Middle frontal gyrus (tissue), 1 donor: ENCODE measurements at regions not wholly inside any gene's neighbourhood (a gene's known extent, or its start where the extent isn't known, plus 50 kb on each side); places are given as distances from the start of the nearest gene placed in this dataset.
"Not testable (repeated sequence)": the region's sequence is repeated elsewhere in the genome, so short reads cannot be mapped to it uniquely, and the experiment has no call there.

Experiments used
- DNase-seq: peaks from one replicate; pipeline ENCODE4 v3.0.0-alpha.2; 2015; ENCODE audit warnings: low spot score; ENCODE audit errors: extremely low spot score

DNA sequence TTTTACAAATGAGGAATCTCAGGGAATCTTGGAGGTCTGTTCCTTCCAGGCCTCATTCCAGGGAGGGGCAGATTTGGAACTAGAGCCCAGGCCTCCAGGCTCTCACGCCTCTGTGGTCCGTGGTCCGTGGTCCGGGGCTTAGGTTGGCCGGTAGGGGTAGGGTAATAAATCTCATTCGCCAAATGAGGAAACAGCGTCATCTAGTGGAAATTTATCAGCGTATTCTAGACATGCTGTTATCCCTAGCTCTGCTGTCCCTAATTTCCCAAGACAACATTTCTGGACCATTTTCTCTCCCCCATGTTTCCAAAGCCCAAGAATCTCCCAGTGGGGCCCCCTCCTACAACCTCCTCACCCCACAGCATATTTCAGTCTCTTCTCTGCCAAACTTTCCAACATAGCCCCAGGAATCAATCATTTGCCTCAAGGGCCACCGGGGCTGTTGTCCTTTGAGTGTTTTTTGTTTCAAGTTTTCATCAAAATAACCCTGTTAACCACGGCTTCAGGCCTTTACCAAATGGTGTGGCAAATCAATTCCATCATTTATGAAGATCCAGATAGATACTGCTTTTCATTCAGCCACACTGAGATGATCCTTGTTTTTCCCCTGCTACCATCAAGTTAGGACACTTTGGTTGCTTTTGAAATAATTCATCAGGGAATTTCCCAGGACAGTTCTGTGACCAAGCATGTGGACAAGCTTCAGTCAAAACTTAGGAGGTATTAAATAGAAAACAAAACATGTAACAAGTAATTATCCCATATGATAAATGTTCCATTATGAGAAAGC lies 126.8 kb downstream of the ALDH8A1 start:
- peak; percentile 77 for DNase-seq

DNA sequence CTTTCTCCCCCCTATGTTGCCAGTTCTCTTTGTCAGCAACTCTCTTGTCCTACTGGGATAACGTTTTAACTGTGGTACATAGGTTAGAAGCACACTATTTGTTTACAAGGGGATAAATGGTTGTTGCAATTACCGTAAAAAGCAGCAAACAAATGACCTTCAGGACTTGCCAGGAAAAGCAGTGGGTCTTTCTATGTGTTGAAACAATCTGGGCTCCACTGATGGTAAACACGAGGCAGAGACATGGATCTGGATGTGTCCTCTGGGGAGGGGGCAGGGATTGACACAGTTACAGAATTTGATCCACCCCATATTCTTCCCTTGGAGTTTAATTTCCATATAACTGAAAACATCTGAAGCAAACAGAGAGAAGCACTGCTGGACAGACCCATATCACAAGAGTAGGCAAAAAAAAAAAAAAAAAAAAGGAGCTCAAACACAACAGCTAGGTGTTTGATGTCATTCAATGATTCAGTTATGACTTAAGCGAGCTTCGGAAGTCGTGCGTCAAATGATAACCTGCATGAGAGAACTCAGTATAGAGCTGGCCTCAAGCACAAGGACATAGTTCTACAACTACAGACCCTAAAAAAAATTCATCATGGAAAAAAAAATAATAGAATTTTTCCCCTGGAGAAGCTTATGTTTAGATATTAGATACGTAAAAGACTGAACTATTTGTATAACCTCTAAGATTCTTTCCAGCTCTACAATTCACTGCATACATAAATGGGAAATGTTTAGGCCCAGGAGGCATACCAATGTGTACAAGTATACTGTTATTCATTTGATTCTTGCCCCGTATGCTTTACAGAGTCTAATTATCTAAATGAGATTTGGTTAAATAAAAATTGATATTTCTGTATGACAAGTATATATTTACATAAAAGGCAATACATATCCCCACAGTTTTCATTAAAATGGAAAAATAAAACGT lies 127.7 kb downstream of the ALDH8A1 start:
- DNase-seq, result no peak

DNA sequence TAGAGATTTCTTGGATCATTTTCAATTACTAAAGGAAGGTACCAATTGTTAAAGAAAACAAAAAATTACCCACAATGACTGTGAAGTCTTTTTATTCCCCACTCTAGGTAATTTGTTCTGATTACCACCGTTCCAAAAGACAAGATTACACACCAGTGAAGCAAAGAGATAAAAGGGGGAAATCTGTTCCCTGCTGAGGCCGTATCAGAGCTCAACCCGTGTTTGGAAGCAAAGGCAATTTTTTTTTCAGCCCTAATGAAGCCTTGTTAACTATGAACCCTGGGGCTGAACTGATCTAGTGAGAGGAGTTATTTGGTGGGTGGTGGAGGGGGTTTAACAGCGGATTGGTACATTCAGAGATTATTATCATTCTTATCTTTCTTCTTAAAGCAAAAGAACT lies 128.5 kb downstream of the ALDH8A1 start:
- no peak for DNase-seq

DNA sequence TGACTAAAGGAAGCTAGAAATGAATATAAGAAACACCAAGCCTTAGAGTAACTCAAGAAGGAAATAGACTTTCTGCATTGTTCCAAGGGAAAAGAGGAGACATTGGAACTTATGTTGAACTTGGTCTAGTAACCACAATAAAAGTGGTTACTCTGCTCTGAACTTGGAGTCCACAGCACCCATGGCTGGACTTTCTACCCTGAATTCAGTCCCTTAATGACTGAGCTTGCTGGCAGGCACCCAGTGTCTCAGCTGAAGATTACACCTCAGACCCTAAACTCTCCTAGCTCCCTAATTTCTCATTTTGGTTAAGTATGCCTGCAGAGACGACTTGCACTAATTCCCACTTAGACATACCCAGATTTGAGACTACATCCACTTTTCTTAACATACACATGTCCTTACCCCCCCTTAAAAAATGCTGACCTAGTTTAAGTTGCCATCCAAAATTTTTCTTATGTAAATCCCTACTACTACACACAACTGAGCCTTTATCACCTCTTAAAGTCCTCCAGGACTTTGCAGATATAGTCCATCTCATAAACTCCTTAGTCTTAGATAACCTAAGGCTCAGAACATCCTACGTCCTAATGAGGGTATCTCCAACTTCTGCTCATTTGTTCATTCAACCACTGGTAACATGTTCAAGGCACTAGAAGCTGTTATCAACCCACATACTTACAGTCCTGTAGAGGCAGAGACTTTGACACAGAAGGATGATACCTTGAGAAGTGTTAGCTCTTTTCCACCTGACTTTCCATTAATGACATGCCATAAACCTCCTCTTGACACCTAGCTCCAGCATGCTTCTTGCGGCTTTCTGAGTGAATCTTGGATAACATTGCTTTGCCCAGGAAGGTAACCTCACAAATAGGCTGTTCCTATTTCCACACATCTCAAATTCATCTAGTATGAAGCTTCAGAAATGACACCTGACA lies 129.8 kb downstream of the ALDH8A1 start:
- DNase-seq, result no peak

DNA sequence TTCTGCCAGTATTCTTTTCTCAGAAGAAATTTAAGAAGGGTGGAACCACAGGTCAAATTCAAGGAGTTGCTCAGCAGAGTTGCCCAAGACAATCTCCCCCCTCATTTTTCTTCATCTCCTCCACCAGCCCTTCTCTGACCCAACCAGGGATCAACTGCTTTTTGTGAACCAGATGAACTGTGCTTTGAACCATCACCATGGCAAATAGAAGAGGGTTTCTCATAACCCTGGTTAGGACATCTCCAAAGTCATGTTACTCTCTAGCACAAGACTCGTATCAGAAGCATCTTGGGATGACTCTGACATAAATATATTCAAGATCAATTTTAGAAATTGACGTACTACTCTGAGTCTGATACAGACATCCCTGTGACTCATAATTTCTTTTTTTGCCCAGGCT lies 130.7 kb downstream of the ALDH8A1 start:
- DNase-seq, result no peak

DNA sequence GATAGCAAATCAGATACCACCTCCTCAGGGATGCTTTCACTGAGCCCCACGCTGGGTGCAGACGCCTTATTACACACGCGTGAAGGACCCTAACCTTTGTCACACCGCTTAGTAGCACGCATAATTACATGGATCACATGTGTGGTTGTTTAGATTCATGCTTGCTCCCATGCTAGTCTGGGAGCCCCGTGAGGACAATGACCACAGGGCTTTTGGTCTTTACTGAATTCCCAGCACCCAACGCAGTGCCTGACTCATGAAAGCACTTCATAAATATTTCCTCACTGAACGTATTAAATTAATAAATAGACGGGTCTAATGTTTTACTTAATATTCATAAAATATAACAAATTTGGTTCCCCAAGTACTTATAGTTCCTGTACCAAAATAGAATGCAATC lies 132.5 kb downstream of the ALDH8A1 start:
- no peak for DNase-seq

DNA sequence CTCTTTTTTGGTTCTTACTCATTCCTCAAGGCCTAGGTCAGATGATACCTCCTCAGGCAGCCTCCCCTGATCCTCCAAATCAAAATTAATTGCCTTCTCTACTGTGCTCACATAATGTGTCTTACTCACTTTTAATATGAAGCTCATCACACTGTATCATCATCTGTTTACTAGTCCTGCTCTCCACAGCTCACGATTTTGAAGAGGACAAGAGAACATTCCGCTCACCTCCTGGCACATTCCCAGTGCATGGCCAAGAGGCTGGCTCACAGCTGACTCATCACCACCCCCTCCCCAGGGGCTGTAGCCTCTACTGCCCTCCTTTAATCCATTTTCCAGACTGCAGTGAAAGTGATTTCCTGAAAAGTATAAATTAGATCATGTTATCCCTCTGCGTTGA lies 133.1 kb downstream of the ALDH8A1 start:
- DNase-seq, result no peak

DNA sequence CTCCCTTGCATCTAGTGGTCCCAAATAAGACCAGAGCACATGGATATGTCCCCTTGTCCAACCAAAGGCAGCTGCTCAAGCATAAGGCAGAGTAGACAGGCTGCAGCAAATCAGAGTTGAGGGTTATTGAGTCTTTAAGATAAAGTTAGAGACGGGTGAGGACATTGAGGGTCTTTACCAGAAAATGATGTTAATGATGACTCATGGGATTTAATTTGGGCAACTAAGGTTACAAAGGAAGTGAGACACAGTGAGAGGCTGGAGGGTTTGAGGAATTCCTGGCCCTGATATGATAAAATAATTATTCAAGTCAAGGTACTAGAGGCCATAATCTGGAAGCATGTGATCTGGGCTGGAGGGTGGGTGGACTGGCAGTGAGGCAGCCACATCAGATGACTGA lies 133.6 kb downstream of the ALDH8A1 start:
- DNase-seq, result no peak

DNA sequence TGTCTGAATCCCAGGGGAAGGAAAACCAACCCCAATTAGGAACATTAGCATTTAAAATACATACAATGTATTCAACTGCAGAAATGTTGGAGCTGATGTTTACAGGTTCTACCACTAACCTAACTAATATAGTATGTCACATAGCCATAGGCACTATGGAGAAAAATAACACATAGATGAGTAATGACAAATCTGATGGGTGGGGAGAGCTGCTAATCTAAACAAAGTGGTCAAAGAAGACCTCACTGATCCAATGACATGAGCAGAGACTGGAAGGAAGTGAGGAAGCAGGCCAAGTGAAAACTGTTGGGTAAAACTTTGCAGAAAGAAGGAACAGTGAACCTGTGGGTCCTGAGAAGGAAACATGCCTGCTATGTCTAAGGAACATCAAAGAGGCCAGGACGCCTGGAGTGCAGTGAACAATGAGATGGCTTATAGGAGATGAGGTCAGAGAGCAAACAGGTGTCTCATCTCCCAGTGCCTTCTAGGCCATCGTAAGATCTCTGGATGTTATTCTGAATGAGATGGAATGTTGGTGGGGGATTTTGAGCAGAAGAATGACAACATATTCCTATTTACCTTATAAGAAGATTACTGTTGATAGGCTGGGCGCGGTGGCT lies 135.7 kb downstream of the ALDH8A1 start:
- DNase-seq, result no peak

DNA sequence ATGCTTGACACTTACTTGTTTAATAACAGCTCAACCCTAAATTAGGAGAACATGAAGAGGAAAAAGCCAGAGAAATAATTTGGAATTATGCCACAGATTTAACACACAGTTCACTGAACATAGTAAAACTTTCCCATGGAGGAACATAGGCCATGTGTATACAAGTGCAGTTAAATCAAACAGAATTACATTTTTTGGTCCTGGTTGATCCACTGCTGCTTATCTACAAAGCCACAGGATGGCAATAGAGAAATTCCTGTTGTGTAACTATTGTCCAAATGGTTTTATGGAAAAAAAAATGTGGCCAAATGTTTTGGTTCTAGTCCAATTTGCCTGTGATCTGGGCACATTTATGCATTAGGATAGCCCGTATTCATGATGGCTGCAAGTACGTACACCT lies 136.8 kb downstream of the ALDH8A1 start:
- no peak for DNase-seq

DNA sequence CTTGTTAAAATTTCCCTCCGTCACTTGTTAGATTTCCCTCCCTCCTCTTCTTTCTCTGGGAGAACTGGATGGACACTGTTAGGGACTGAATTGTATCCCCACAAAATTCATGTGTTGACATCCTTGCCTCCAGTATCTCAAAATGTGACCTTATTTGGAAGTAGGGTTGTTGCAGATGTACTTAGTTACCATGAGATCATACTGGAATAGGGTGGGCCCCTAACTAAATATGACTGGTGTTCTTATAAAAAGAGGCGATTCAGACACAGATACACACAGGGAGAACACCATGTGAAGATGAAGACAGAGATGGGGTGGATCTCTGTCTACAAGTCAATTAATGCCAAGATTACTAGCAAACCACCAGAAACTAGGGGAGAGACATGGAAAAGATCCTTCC lies 139.5 kb downstream of the ALDH8A1 start:
- DNase-seq, result no peak

DNA sequence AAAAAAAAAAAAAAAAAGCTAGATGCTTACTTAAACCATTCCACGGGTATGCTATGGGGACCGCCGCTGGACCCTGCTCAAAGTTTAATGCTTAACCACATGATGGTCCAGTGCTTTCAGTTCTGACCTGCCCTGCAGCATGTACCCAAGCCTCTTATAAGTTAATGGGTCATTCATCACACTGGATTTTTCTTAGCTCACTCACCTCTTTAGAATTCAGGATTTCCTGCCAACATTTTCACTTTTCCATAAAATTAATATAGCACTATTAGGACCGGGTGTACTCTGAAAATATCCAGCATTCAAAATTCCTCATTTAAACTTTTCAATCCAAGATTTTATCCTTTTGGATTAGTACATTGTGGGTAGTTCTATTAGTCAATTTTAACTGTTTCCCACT lies 140.8 kb downstream of the ALDH8A1 start:
- no peak for DNase-seq

DNA sequence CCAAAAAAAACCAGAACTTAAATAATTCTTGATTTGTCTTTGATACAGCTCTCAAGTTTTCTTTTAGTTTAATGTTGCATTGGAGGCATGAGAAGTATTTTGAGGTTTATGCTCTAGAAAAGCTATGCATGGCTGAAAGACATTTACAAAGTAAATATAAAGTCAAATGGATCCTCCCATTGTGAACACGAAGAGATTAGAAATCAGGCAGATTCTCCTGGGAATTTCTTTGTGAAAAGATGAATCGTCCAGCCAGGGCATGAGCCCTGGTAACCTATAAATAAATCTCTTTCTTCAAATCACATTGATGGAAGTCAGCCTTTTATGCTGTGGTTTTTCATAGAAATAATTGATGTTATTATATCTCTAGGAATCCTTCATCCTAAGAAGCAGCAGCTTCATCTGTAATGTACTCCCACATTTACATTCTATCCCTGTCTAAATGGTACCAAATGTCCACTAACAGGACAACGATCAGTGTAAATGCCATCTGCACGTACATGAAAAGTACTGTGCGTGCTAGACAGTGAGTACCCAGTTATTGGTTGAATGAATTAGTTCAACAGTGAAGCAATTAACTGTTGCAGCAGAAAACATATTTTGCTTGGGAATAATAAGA lies 143.6 kb downstream of the ALDH8A1 start:
- no peak for DNase-seq

DNA sequence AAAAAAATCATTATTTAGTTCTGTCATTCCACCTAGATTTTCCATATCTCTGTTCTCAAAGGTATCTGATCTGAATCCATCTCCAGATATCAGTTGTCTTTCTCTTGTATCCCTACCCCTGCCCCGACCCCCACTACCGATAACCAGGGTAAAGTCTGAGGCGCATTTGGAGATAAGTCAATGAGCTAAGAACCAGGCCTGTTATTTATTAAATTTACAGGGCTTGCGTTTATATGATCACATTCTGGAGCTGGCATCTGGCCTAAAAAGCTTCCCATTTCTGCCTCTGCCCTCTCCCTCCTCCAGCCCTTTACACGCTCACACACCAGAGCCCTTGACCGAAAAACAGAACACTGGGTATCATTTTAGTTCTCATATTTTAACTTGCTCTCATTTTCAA lies 144.7 kb downstream of the ALDH8A1 start:
- DNase-seq, result no peak

DNA sequence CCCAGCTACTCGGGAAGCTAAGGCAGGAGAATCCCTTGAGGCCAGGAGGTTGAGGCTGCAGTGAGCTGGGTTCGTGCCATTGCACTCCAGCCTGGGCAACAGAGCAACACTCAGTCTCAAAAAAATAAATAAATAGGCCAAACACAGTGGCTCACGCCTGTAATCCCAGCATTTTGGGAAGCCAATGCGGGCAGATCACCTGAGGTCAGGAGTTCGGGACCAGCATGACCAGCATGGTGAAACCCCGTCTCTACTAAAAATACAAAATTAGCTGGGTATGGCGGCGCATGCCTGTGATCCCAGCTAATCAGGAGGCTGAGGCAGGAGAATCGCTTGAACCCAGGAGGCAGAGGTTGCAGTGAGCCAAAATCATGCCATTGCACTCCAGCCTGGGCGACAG lies 145.6 kb downstream of the ALDH8A1 start:
- DNase-seq, result not testable (repeated sequence)

DNA sequence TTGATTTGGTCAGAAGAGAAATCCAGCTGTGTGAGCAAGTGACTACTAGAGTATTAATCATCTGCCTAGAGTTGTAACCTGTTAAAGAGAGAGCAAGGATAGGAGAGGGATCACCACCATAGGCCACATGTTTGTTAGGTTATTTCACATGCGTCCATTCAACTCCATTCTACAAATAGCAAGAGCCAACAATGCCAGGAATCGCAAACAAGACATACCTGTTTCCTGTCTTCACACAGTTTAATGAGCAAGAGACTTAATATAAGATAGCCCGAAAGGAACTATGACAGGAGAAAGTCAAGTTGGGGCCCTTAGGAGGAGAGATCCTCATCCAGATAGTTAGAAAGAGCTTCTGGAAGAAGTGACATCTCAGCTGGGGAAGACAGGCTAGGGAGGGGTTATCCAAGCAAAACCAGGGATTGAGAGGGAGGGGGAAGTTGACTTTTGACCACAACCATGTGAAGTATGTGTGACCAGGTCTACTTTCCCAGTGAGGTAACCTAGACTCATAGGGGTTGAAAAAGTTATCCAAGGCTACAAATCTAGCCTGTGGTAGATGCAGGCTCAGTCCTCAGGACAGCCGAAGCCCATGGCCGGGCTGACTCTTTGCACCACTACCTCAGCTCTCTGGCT lies 147.4 kb downstream of the ALDH8A1 start:
- DNase-seq, result no peak

DNA sequence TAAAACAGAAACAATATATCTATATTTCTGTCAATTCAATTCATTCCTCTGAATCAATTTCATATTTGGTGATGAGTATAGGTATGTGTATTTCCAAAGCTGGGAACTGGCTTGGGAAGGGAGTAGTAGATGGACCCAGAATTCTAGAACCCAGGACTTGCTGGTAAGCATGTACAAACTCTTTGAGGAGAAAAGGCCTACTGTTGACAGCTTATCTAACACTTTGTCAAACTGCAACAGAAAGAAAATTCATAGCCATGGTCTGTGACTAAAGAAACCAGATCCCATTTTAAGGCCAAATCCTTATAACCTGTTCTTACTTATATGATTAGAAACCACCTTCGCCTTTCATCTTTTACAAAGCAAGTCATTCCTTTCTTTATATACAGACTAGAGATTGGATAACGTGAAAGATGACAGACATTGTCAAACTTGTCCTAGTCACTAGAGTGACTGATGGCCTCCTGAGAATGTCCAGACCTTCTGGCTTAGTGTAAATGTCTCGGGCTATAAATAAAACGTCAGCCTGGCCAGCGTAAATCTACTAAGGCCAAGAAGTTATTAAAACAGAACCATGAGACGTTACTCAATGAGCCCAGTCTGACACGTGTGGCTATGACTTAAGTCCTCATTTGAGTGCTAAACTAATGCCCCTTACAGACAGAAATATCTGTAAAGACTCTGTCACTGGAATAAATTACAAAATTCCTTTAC lies 152.3 kb downstream of the ALDH8A1 start:
- no peak for DNase-seq

DNA sequence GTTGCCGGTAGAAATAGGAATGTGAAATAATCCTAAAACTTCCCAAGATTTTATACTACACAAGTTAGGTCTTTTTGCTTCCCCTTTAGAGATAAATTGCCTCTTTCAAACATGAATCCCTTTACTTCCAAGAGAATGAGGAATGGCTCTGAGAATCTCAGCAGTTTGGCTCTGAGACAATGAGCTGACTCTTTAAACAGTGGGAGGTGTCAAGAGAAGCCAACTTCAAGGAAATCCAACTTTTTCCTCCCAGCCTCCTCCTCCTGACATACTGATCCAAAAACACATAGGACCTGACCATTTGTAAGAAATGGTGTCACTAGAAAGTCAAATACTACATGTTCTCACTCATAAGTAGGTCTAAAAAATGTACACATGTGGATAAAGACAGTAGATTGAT lies 154.2 kb downstream of the ALDH8A1 start:
- peak; percentile 18 for DNase-seq

DNA sequence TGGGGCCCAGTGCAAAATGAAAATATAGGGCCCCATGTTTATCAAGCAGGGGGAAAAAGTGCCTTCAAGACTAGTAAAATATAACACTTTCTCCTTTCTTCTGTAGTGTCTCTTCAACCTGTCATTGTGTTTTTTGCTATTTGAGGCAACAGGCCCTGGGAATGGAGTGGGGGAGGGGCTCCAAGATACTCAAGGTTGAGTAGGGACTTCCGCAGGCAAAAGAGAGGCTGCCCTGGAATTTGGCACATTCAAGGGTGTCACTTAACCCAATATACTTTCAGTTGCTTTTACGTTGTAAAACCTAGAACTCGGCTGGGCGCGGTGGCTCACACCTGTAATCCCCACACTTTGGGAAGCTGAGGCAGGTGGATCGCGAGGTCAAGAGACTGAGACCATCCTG lies 154.9 kb downstream of the ALDH8A1 start:
- DNase-seq, result no peak
